NCI-H2196 (cell line): ENCODE measurements at regions not wholly inside any gene's neighbourhood (a gene's known extent, or its start where the extent isn't known, plus 50 kb on each side); places are given as distances from the start of the nearest gene placed in this dataset.
"Not testable (repeated sequence)": the region's sequence is repeated elsewhere in the genome, so short reads cannot be mapped to it uniquely, and the experiment has no call there.

ENCODE experiments used
- DNase-seq: peaks from one replicate; lab custom pipeline; 2025; ENCODE audit not compliant: unreplicated experiment; lab: John Stamatoyannopoulos, UW

- DNase-seq = no peak
These were observed 637.4 kb downstream of the CD109 start for GRCh38 chr6:74333406-74333805.

- no peak for DNase-seq
These were observed 624.7 kb downstream of the CD109 start for GRCh38 chr6:74320715-74321114.

GRCh38 chr6:74320074-74320473 is 624.1 kb downstream of the CD109 start:
- DNase-seq = no peak

- DNase-seq = no peak
These were observed 623.3 kb downstream of the CD109 start for GRCh38 chr6:74319292-74319691.

GRCh38 chr6:74318738-74319137 is 622.7 kb downstream of the CD109 start:
- no peak for DNase-seq

- DNase-seq = no peak
These were observed 616.1 kb downstream of the CD109 start for GRCh38 chr6:74312081-74312480.

GRCh38 chr6:74311431-74311830 is 615.4 kb downstream of the CD109 start:
- no peak for DNase-seq

- DNase-seq = no peak
These were observed 593.9 kb downstream of the CD109 start for GRCh38 chr6:74289884-74290283.

GRCh38 chr6:74287932-74288331 is 591.9 kb downstream of the CD109 start:
- no peak for DNase-seq

GRCh38 chr6:74287441-74287840 is 591.4 kb downstream of the CD109 start:
- no peak for DNase-seq

- DNase-seq = no peak
These were observed 588.3 kb downstream of the CD109 start for GRCh38 chr6:74284284-74284683.

- DNase-seq = no peak
These were observed 587.5 kb downstream of the CD109 start for GRCh38 chr6:74283532-74283931.

- no peak for DNase-seq
These were observed 586.2 kb downstream of the CD109 start for GRCh38 chr6:74282143-74282689.

GRCh38 chr6:74280130-74280692 is 584.2 kb downstream of the CD109 start:
- DNase-seq = no peak

- no peak for DNase-seq
These were observed 581.8 kb downstream of the CD109 start for GRCh38 chr6:74277777-74278186.

- no peak for DNase-seq
These were observed 577.5 kb downstream of the CD109 start for GRCh38 chr6:74273541-74273940.

- DNase-seq = no peak
These were observed 573.5 kb downstream of the CD109 start for GRCh38 chr6:74269600-74269858.

- DNase-seq = no peak
These were observed 573.0 kb downstream of the CD109 start for GRCh38 chr6:74268815-74269599.

GRCh38 chr6:74259981-74260380 is 564.0 kb downstream of the CD109 start:
- no peak for DNase-seq

GRCh38 chr6:74256781-74257180 is 560.8 kb downstream of the CD109 start:
- DNase-seq = no peak

GRCh38 chr6:74256381-74256780 is 560.4 kb downstream of the CD109 start:
- DNase-seq = no peak

- DNase-seq = not testable (repeated sequence)
These were observed 559.0 kb downstream of the CD109 start for GRCh38 chr6:74255007-74255406.

- not testable (repeated sequence) for DNase-seq
These were observed 558.1 kb downstream of the CD109 start for GRCh38 chr6:74254147-74254546.
